ENCODE measurements at regions not wholly inside any gene's neighbourhood (a gene's known extent, or its start where the extent isn't known, plus 50 kb on each side); places are given as distances from the start of the nearest gene placed in this dataset.
"Not testable (repeated sequence)": the region's sequence is repeated elsewhere in the genome, so short reads cannot be mapped to it uniquely, and the experiment has no call there.

- no peak overlapping the region for H3K27ac ChIP-seq (ENCODE audit: low read length)
- 84% methylated on average over 10 of the region's 10 CpGs for WGBS (ENCODE audit: insufficient coverage)
- no peaks in the 10 kb centered on the region for H3K4me1 ChIP-seq (ENCODE audit: control insufficient read depth, insufficient read depth, low read length)
- TF ChIP-seq CTCF (IDR thresholded peaks at IDR 0.05) = no peak
- H3K4me3 Mint-ChIP-seq = no peak overlapping the region
- H3K36me3 ChIP-seq (ENCODE audit: control insufficient read depth, insufficient read depth, low read length) = peaks cover 20% of the 10 kb centered on the region
- no peak overlapping the region for H3K27ac Mint-ChIP-seq
- no peaks in the 10 kb centered on the region for H3K9me3 Mint-ChIP-seq
- no peaks in the 10 kb centered on the region for H3K27me3 ChIP-seq (ENCODE audit: control insufficient read depth, insufficient read depth, low read length)
- H3K36me3 Mint-ChIP-seq = no peaks in the 10 kb centered on the region
- DNase-seq = no peak
- ATAC-seq = no peak
- no peaks in the 10 kb centered on the region for H3K9me3 ChIP-seq (ENCODE audit: control insufficient read depth, insufficient read depth, low read length)
- intact Hi-C loops (cut with micrococcal nuclease) = no loop called here
- no peak overlapping the region for H3K4me3 ChIP-seq (ENCODE audit: low read length)
- no peaks in the 10 kb centered on the region for H3K27me3 Mint-ChIP-seq (ENCODE audit: low read depth in 2 of 2)
- H3K4me1 Mint-ChIP-seq = no peaks in the 10 kb centered on the region
Observed at GRCh38 chr22:22322792-22323191, 78.2 kb downstream of the VPREB1 start.

- H3K4me1 ChIP-seq (ENCODE audit: control insufficient read depth, insufficient read depth, low read length) = no peaks in the 10 kb centered on the region
- peaks cover 0 to 8% of the 10 kb centered on the region in 2 donors for H3K4me1 Mint-ChIP-seq
- H3K27me3 Mint-ChIP-seq (ENCODE audit: low read depth in 2 of 2) = peaks cover 19 to 30% of the 10 kb centered on the region in 2 donors
- no peak overlapping the region for H3K4me3 Mint-ChIP-seq
- no peak overlapping the region for H3K27ac ChIP-seq (ENCODE audit: low read length)
- no peak overlapping the region for H3K4me3 ChIP-seq (ENCODE audit: low read length)
- H3K9me3 Mint-ChIP-seq = no peaks in the 10 kb centered on the region
- no peak for ATAC-seq
- no peaks in the 10 kb centered on the region for H3K36me3 Mint-ChIP-seq
- H3K27me3 ChIP-seq (ENCODE audit: control insufficient read depth, insufficient read depth, low read length) = peaks cover 8% of the 10 kb centered on the region
- intact Hi-C loops (cut with micrococcal nuclease) = no loop called here
- DNase-seq = no peak
- 41% methylated on average over 2 of the region's 2 CpGs for WGBS (ENCODE audit: insufficient coverage)
- TF ChIP-seq CTCF (IDR thresholded peaks at IDR 0.05) = no peak
- H3K36me3 ChIP-seq (ENCODE audit: control insufficient read depth, insufficient read depth, low read length) = no peaks in the 10 kb centered on the region
- no peaks in the 10 kb centered on the region for H3K9me3 ChIP-seq (ENCODE audit: control insufficient read depth, insufficient read depth, low read length)
- no peak overlapping the region for H3K27ac Mint-ChIP-seq
Observed at GRCh38 chr22:22327723-22328122, 83.1 kb downstream of the VPREB1 start.

DNA sequence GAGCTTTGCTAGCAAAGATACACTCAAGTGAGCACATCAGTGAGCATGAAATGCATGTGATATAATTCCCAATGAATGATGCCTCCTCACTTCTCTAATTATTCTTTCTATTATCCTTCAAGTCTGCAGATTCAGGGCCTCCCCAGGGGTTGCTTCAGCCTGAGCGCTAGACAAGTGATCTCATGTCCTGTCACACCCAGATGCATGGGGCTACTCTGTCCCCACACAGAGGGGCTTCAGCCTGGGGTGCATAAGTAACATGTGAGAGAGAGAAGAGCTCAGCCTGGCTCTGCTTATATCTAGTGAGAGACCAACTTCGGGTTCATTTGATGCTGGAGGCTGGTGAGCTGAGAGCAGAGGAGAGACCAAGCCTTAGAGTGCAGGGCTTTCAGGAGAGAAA, 85.2 kb downstream of the VPREB1 start:
- no peak overlapping the region for H3K27ac ChIP-seq (ENCODE audit: low read length)
- peaks cover 16% of the 10 kb centered on the region for H3K27me3 ChIP-seq (ENCODE audit: control insufficient read depth, insufficient read depth, low read length)
- H3K4me1 ChIP-seq (ENCODE audit: control insufficient read depth, insufficient read depth, low read length) = no peaks in the 10 kb centered on the region
- H3K4me3 ChIP-seq (ENCODE audit: low read length) = no peak overlapping the region
- Mint-ChIP-seq H3K27me3 (ENCODE audit: low read depth in 2 of 2) (peaks cover 33 to 50% of the 10 kb centered on the region in 2 donors), H3K4me3 (no peak overlapping the region), H3K36me3 (no peaks in the 10 kb centered on the region), H3K9me3 (no peaks in the 10 kb centered on the region), H3K4me1 (peaks cover 0 to 8% of the 10 kb centered on the region in 2 donors), H3K27ac (no peak overlapping the region)
- no peaks in the 10 kb centered on the region for H3K9me3 ChIP-seq (ENCODE audit: control insufficient read depth, insufficient read depth, low read length)
- no peak for DNase-seq
- WGBS (ENCODE audit: insufficient coverage) = 75% methylated on average over 2 of the region's 2 CpGs
- ATAC-seq = no peak
- intact Hi-C loops (cut with micrococcal nuclease) = no loop called here
- TF ChIP-seq CTCF (IDR thresholded peaks at IDR 0.05) = no peak
- H3K36me3 ChIP-seq (ENCODE audit: control insufficient read depth, insufficient read depth, low read length) = no peaks in the 10 kb centered on the region

GRCh38 chr22:22335640-22336039, 91.1 kb downstream of the VPREB1 start:
- peaks cover 52 to 59% of the 10 kb centered on the region in 2 donors for H3K27me3 Mint-ChIP-seq (ENCODE audit: low read depth in 2 of 2)
- WGBS (ENCODE audit: insufficient coverage) = 94% methylated on average over 5 of the region's 5 CpGs

GRCh38 chr22:22336333-22336732, 91.7 kb downstream of the VPREB1 start:
- ATAC-seq; H3K4me1 Mint-ChIP-seq; H3K36me3 ChIP-seq (ENCODE audit: control insufficient read depth, insufficient read depth, low read length); H3K4me3 ChIP-seq (ENCODE audit: low read length); intact Hi-C loops (cut with micrococcal nuclease); H3K27ac ChIP-seq (ENCODE audit: low read length); H3K27ac Mint-ChIP-seq; H3K4me1 ChIP-seq (ENCODE audit: control insufficient read depth, insufficient read depth, low read length); H3K4me3 Mint-ChIP-seq; H3K9me3 Mint-ChIP-seq; H3K9me3 ChIP-seq (ENCODE audit: control insufficient read depth, insufficient read depth, low read length); DNase-seq; H3K36me3 Mint-ChIP-seq: not testable (repeated sequence)
- peaks cover 51 to 55% of the 10 kb centered on the region in 2 donors for H3K27me3 Mint-ChIP-seq (ENCODE audit: low read depth in 2 of 2)
- WGBS (ENCODE audit: insufficient coverage) = 49% methylated on average over 2 of the region's 2 CpGs
- peaks cover 16% of the 10 kb centered on the region for H3K27me3 ChIP-seq (ENCODE audit: control insufficient read depth, insufficient read depth, low read length)

More at GRCh38 chr22:22335640-22336039, 91.1 kb downstream of the VPREB1 start:
- H3K27ac Mint-ChIP-seq; H3K4me1 ChIP-seq (ENCODE audit: control insufficient read depth, insufficient read depth, low read length); ATAC-seq; H3K36me3 ChIP-seq (ENCODE audit: control insufficient read depth, insufficient read depth, low read length); DNase-seq; H3K27ac ChIP-seq (ENCODE audit: low read length); intact Hi-C loops (cut with micrococcal nuclease); H3K9me3 ChIP-seq (ENCODE audit: control insufficient read depth, insufficient read depth, low read length); H3K4me3 Mint-ChIP-seq; H3K4me3 ChIP-seq (ENCODE audit: low read length); H3K4me1 Mint-ChIP-seq; H3K9me3 Mint-ChIP-seq; H3K36me3 Mint-ChIP-seq: not testable (repeated sequence)
- peaks cover 20% of the 10 kb centered on the region for H3K27me3 ChIP-seq (ENCODE audit: control insufficient read depth, insufficient read depth, low read length)

DNA sequence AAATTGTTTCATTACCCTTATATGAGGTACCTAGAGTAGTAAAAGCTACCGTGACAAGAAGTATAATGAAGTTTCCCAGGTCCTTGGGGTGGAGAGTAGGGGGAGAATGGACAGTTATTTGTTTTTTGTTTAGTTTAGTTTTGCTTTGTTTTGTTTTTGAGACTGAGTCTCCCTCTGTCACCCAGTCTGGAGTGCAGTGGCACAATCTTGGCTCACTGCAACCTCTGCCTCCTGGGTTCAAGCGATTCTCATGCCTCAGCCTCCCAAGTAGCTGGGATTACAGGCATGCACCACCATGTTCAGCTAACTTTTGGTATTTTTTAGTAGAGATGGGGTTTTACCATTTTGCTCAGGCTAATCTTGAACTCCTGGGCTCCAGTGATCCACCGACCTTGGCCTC, 94.2 kb downstream of the VPREB1 start:
- H3K27me3 Mint-ChIP-seq (ENCODE audit: low read depth in 2 of 2) = peaks cover 31% of the 10 kb centered on the region in 2 donors
- not testable (repeated sequence) for H3K9me3 ChIP-seq (ENCODE audit: control insufficient read depth, insufficient read depth, low read length)

More for the DNA sequence above, 94.2 kb downstream of the VPREB1 start:
- H3K27me3 ChIP-seq (ENCODE audit: control insufficient read depth, insufficient read depth, low read length); H3K9me3 Mint-ChIP-seq; H3K36me3 Mint-ChIP-seq; ATAC-seq; H3K4me1 ChIP-seq (ENCODE audit: control insufficient read depth, insufficient read depth, low read length); H3K27ac ChIP-seq (ENCODE audit: low read length); DNase-seq; H3K36me3 ChIP-seq (ENCODE audit: control insufficient read depth, insufficient read depth, low read length); H3K27ac Mint-ChIP-seq; H3K4me1 Mint-ChIP-seq; H3K4me3 Mint-ChIP-seq; intact Hi-C loops (cut with micrococcal nuclease); H3K4me3 ChIP-seq (ENCODE audit: low read length): not testable (repeated sequence)
- 89% methylated on average over 3 of the region's 3 CpGs for WGBS (ENCODE audit: insufficient coverage)

All from natural killer cell (primary cell).